Spleen (tissue), 7 donors: ENCODE measurements at regions not wholly inside any gene's neighbourhood (a gene's known extent, or its start where the extent isn't known, plus 50 kb on each side); places are given as distances from the start of the nearest gene placed in this dataset.

ENCODE experiments used
- CTCF ChIP-seq, 11 experiments: fragments of 200-600 bp in 7 of 11; fragments of 450-650 bp in 4 of 11; sonication (generic) in 4 of 11; IDR thresholded peaks in 8 of 11; conservative IDR thresholded peaks in 3 of 11; 1 replicate in 7 of 11; 2 replicates in 4 of 11; pipeline versions ENCODE4 v1.4.0 to v1.8.0; 2016 to 2021; ENCODE audit warnings: antibody characterized with exemption in 11 of 11, inconsistent platforms in 4 of 11, mild to moderate bottlenecking in 1 of 11
- POLR2A ChIP-seq, 3 donors: fragments of 450-650 bp; IDR thresholded peaks; one replicate each; pipeline ENCODE4 v1.5.1; 2017; ENCODE audit warnings: antibody characterized with exemption in 3 of 3, mild to moderate bottlenecking in 1 of 3
- donor health status: DM: no; HTN: no; CAD: no; lungs with moderate emphysema.
- donor health status: DM: no; HTN: no; CAD: no.
- donor health status: DM: no; HTN: no; CAD: no.

- TF ChIP-seq POLR2A (IDR thresholded peaks at IDR 0.05) = no peak
- no peak for TF ChIP-seq CTCF (IDR thresholded peaks at IDR 0.05 in 8 of 11, conservative IDR thresholded peaks at IDR 0.05 in 3 of 11)
Measured at GRCh38 chr4:35734381-35735098, 509.8 kb downstream of the ARAP2 start.
